ENCODE measurements at regions not wholly inside any gene's neighbourhood (a gene's known extent, or its start where the extent isn't known, plus 50 kb on each side); places are given as distances from the start of the nearest gene placed in this dataset.

- no peaks in the 10 kb centered on the region for H3K27me3 ChIP-seq (ENCODE audit: insufficient read depth, low read length)
- TF ChIP-seq CTCF (IDR thresholded peaks at IDR 0.05; ENCODE audit: insufficient read depth, low read depth, low read length) (no peak), EZH2 (IDR thresholded peaks at IDR 0.05; ENCODE audit: insufficient read depth, low read length) (no peak)
- H3K4me2 ChIP-seq (ENCODE audit: low read length) = no peak overlapping the region
- H3K36me3 Mint-ChIP-seq (ENCODE audit: low read depth, unreplicated experiment) = no peaks in the 10 kb centered on the region
- no peak for DNase-seq (ENCODE audit: low read depth)
- H3K9me3 ChIP-seq (ENCODE audit: insufficient read depth, low read depth, low read length) = no peaks in the 10 kb centered on the region
- H3K4me3 ChIP-seq (ENCODE audit: insufficient read depth, low read depth, low read length) = no peak overlapping the region
- no peaks in the 10 kb centered on the region for H3K79me2 ChIP-seq (ENCODE audit: insufficient read depth, low read length)
- no peaks in the 10 kb centered on the region for H3K9me3 Mint-ChIP-seq (ENCODE audit: unreplicated experiment)
- H3K4me3 Mint-ChIP-seq (ENCODE audit: unreplicated experiment) = no peak overlapping the region
- H3K27ac ChIP-seq (ENCODE audit: low read depth, low read length) = no peak overlapping the region
- H3K4me1 Mint-ChIP-seq (ENCODE audit: low read depth, unreplicated experiment) = no peaks in the 10 kb centered on the region
- H2AFZ ChIP-seq (ENCODE audit: low read depth, low read length) = no peak overlapping the region
- no peak overlapping the region for H3K9ac ChIP-seq (ENCODE audit: low read length)
- no peaks in the 10 kb centered on the region for H3K36me3 ChIP-seq (ENCODE audit: insufficient read depth, low read length)
- no peaks in the 10 kb centered on the region for H4K20me1 ChIP-seq (ENCODE audit: insufficient read depth, low read length)
- no peak overlapping the region for H3K27ac Mint-ChIP-seq (ENCODE audit: unreplicated experiment)
- H3K4me1 ChIP-seq (ENCODE audit: insufficient read depth, low read length) = no peaks in the 10 kb centered on the region
- no peak for FAIRE-seq
- H3K27me3 Mint-ChIP-seq (ENCODE audit: low read depth, unreplicated experiment) = no peaks in the 10 kb centered on the region
These were observed 941.7 kb downstream of the TUSC7 start for GRCh38 chr3:117651246-117651645.

GRCh38 chr3:117656391-117656790 lies 946.8 kb downstream of the TUSC7 start:
- DNase-seq (ENCODE audit: low read depth) (no peak), FAIRE-seq (no peak)
- Histone ChIP-seq H4K20me1 (ENCODE audit: insufficient read depth, low read length) (no peaks in the 10 kb centered on the region), H3K4me2 (ENCODE audit: low read length) (no peak overlapping the region), H3K4me3 (ENCODE audit: insufficient read depth, low read depth, low read length) (no peak overlapping the region), H3K4me1 (ENCODE audit: insufficient read depth, low read length) (peaks cover 12% of the 10 kb centered on the region), H3K9me3 (ENCODE audit: insufficient read depth, low read depth, low read length) (no peaks in the 10 kb centered on the region), H2AFZ (ENCODE audit: low read depth, low read length) (no peak overlapping the region), H3K36me3 (ENCODE audit: insufficient read depth, low read length) (no peaks in the 10 kb centered on the region), H3K27ac (ENCODE audit: low read depth, low read length) (no peak overlapping the region), H3K79me2 (ENCODE audit: insufficient read depth, low read length) (no peaks in the 10 kb centered on the region), H3K27me3 (ENCODE audit: insufficient read depth, low read length) (no peaks in the 10 kb centered on the region), H3K9ac (ENCODE audit: low read length) (no peak overlapping the region)
- Mint-ChIP-seq H3K27me3 (ENCODE audit: low read depth, unreplicated experiment) (peaks cover 2% of the 10 kb centered on the region), H3K36me3 (ENCODE audit: low read depth, unreplicated experiment) (no peaks in the 10 kb centered on the region), H3K4me1 (ENCODE audit: low read depth, unreplicated experiment) (peaks cover 10% of the 10 kb centered on the region), H3K9me3 (ENCODE audit: unreplicated experiment) (no peaks in the 10 kb centered on the region), H3K27ac (ENCODE audit: unreplicated experiment) (no peak overlapping the region), H3K4me3 (ENCODE audit: unreplicated experiment) (no peak overlapping the region)
- TF ChIP-seq EZH2 (IDR thresholded peaks at IDR 0.05; ENCODE audit: insufficient read depth, low read length) (no peak), CTCF (IDR thresholded peaks at IDR 0.05; ENCODE audit: insufficient read depth, low read depth, low read length) (no peak)

- Mint-ChIP-seq H3K9me3 (ENCODE audit: unreplicated experiment) (no peaks in the 10 kb centered on the region), H3K36me3 (ENCODE audit: low read depth, unreplicated experiment) (no peaks in the 10 kb centered on the region), H3K4me1 (ENCODE audit: low read depth, unreplicated experiment) (peaks cover 15% of the 10 kb centered on the region), H3K27ac (ENCODE audit: unreplicated experiment) (no peak overlapping the region), H3K27me3 (ENCODE audit: low read depth, unreplicated experiment) (peaks cover 2% of the 10 kb centered on the region), H3K4me3 (ENCODE audit: unreplicated experiment) (no peak overlapping the region)
- no peak overlapping the region for H3K4me2 ChIP-seq (ENCODE audit: low read length)
- no peaks in the 10 kb centered on the region for H3K9me3 ChIP-seq (ENCODE audit: insufficient read depth, low read depth, low read length)
- FAIRE-seq (no peak), DNase-seq (ENCODE audit: low read depth) (no peak)
- no peaks in the 10 kb centered on the region for H3K79me2 ChIP-seq (ENCODE audit: insufficient read depth, low read length)
- no peaks in the 10 kb centered on the region for H3K27me3 ChIP-seq (ENCODE audit: insufficient read depth, low read length)
- H3K9ac ChIP-seq (ENCODE audit: low read length) = no peak overlapping the region
- peaks cover 18% of the 10 kb centered on the region for H3K4me1 ChIP-seq (ENCODE audit: insufficient read depth, low read length)
- no peak overlapping the region for H3K27ac ChIP-seq (ENCODE audit: low read depth, low read length)
- H3K36me3 ChIP-seq (ENCODE audit: insufficient read depth, low read length) = no peaks in the 10 kb centered on the region
- no peaks in the 10 kb centered on the region for H4K20me1 ChIP-seq (ENCODE audit: insufficient read depth, low read length)
- H2AFZ ChIP-seq (ENCODE audit: low read depth, low read length) = no peak overlapping the region
- H3K4me3 ChIP-seq (ENCODE audit: insufficient read depth, low read depth, low read length) = no peak overlapping the region
- TF ChIP-seq EZH2 (IDR thresholded peaks at IDR 0.05; ENCODE audit: insufficient read depth, low read length) (no peak), CTCF (IDR thresholded peaks at IDR 0.05; ENCODE audit: insufficient read depth, low read depth, low read length) (no peak)
These were observed 947.7 kb downstream of the TUSC7 start for GRCh38 chr3:117657278-117657677.

All from astrocyte (in vitro differentiated cells and primary cell).